ENCODE measurements at regions not wholly inside any gene's neighbourhood (a gene's known extent, or its start where the extent isn't known, plus 50 kb on each side); places are given as distances from the start of the nearest gene placed in this dataset.

DNA sequence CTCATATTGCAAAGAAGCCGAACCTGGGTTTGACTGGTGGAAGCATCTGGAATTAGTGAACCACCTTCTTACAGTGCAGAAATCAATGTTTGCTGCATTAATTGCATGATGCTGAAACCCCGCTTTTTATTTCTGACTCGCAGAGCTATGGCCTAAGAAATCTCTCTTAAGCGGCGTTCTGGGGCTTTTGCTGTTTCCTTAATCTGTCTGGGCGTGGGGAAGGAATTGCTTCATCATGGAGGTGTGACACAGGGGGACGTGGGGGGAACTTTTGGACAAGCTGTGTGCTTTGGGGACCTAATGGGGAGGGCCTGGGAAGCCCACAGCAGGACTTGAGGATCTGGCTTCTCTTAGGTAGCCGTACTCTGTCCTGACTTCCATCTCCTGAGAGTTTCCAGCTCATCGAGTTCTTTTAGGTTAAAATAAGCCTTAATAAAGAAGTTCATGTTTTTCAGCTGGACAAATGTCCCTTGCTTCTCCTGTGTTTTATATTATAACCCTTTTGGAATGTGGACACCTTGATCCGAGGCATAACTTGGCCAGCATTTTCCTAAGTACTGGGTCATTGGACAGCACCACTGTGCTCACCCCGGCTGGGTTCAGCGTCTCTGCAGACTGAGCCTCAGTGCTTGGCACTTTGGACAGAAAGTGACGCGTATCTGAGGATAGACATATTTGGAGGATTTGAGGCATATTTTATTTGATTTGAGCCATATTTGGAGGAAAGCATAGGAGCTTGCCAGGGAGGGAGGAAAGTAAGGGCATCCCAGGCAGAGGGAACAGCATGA is 192.1 kb upstream of the MYL2 start:
- no peak overlapping the region for H3K4me3 ChIP-seq (ENCODE audit: low read length)
- no peak for DNase-seq (ENCODE audit: low read depth)
- TF ChIP-seq, protein P1, sequence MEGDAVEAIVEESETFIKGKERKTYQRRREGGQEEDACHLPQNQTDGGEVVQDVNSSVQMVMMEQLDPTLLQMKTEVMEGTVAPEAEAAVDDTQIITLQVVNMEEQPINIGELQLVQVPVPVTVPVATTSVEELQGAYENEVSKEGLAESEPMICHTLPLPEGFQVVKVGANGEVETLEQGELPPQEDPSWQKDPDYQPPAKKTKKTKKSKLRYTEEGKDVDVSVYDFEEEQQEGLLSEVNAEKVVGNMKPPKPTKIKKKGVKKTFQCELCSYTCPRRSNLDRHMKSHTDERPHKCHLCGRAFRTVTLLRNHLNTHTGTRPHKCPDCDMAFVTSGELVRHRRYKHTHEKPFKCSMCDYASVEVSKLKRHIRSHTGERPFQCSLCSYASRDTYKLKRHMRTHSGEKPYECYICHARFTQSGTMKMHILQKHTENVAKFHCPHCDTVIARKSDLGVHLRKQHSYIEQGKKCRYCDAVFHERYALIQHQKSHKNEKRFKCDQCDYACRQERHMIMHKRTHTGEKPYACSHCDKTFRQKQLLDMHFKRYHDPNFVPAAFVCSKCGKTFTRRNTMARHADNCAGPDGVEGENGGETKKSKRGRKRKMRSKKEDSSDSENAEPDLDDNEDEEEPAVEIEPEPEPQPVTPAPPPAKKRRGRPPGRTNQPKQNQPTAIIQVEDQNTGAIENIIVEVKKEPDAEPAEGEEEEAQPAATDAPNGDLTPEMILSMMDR (IDR thresholded peaks at IDR 0.05; ENCODE audit: insufficient read depth, low read depth, low read length, missing control alignments) = no peak

DNA sequence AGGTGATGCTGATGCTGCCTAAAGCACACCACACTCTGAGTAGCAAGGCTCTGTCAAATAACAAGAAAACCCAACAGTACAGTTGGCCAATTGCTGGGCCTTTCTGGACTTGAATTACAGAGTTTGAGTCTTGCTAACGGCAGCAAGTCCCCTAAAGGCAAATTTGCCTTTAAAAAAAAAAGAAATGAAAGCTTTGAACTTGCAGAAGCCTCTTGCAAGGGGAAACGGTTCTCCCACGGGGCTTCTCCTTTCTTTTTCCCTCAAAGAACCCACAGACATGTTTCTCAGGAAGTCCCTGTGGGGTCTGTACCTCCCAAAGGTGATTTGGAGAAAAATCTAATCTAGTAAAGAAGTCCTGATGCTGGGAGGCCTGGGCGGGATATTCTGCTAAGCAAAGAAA is 191.3 kb upstream of the MYL2 start:
- H3K4me3 ChIP-seq (ENCODE audit: low read length) = no peak overlapping the region
- TF ChIP-seq, protein P1 (IDR thresholded peaks at IDR 0.05; ENCODE audit: insufficient read depth, low read depth, low read length, missing control alignments) = no peak
- no peak for DNase-seq (ENCODE audit: low read depth)

DNA sequence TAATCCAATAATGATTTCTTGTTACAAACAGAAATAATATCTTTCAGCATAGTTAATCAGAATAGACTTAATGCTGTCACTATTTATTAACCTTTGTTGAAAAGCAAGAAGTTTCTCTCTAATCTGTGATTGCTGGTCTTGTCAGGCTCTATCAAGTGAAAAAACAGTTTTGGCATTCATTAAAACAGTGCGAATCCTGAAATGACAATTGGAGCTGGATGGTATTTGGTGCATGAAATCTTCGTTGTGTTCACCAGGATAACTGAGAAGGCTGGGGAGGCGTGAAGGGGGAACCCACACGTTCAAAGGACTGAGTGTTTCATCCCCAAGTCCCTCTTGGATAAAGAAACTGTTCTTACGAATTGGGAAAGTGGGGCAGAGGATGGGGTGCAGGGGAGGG is 190.2 kb upstream of the MYL2 start:
- no peak overlapping the region for H3K4me3 ChIP-seq (ENCODE audit: low read length)
- TF ChIP-seq, protein P1 (IDR thresholded peaks at IDR 0.05; ENCODE audit: insufficient read depth, low read depth, low read length, missing control alignments) = no peak
- no peak for DNase-seq (ENCODE audit: low read depth)

DNA sequence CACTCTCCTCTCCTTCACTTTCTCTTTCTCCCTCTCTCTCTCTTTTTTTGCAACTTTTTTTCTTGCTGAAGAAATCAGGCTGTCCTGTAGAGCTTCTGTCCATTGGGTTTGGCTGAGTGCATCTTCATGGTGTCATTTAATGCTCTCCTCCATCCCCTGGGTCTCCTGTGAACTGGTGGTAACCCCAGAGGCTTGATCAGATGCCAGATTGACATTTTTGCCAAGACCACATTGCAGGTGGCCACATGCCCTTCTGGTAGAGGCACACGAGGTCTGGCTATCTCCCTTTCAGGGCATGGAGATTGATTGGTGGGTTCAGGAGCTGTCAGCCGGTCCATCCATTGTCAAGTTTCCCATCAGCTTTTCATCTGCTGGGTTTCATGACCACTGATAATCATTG is 188.3 kb upstream of the MYL2 start:
- TF ChIP-seq, protein P1 (IDR thresholded peaks at IDR 0.05; ENCODE audit: insufficient read depth, low read depth, low read length, missing control alignments) = no peak
- H3K4me3 ChIP-seq (ENCODE audit: low read length) = no peak overlapping the region
- no peak for DNase-seq (ENCODE audit: low read depth)

DNA sequence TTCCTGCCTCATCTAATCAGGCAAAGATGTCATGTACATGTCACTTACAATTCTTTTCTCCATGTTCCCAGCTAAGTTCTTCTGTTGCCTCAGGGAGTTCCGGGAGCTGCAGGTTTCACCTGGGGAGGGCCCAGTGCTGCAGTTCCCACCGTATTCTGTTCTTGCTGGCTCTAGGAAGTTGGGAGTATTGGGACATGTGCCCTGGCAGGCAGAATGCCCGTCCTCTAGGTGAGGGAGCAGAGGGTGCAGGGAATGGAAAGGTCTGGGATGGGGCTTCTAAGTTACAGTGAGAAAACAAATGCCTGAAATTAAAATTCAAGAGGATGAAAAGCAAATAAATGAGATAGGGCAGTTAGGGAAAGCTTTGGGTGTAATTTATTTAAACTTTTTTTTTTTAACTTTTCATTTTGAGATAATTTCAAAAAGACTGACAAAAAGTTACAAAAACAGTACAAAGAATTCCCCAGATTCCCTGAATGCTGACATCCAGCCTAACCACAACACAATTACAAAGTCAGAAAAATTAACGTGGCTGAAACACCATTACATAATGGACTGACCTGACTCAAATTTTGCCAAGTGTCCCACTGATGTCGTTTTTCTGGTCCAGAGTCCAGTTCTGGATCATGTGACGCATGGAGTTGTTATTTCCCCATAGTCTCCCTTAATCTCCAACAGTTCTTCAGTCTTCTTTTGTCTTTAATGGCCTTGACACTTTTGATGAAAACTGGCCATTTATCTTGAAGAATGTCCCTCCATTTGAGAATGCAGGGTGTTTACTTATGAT is 187.2 kb upstream of the MYL2 start:
- DNase-seq (ENCODE audit: low read depth) = no peak
- no peak overlapping the region for H3K4me3 ChIP-seq (ENCODE audit: low read length)
- TF ChIP-seq, protein P1 (IDR thresholded peaks at IDR 0.05; ENCODE audit: insufficient read depth, low read depth, low read length, missing control alignments) = no peak

DNA sequence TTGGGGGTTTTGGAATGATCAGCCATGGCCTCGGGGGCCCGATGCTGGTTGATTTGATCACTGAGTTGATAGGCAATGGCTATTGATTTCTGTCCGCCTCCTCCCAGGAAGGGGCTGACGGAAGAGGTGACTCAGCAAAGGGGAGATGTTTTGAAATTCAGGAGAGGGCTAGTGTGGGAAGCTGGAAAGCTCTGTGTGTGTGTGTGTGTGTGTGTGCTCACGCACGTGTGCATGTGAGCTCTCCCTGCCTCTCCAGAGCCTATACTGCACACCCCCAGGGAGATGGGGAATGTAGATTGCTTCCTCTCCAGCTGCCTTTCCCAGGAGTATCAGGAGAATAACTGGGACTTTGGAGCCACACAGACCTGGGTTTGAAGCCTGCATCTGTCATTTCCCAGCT is 184.9 kb upstream of the MYL2 start:
- TF ChIP-seq, protein P1 (IDR thresholded peaks at IDR 0.05; ENCODE audit: insufficient read depth, low read depth, low read length, missing control alignments) = no peak
- DNase-seq (ENCODE audit: low read depth) = no peak
- H3K4me3 ChIP-seq (ENCODE audit: low read length) = no peak overlapping the region
